HPDE6-E6E7 (cell line): ENCODE measurements at regions not wholly inside any gene's neighbourhood (a gene's known extent, or its start where the extent isn't known, plus 50 kb on each side); places are given as distances from the start of the nearest gene placed in this dataset.
"Not testable (repeated sequence)": the region's sequence is repeated elsewhere in the genome, so short reads cannot be mapped to it uniquely, and the experiment has no call there.

Experiments
- DNase-seq: peaks from one replicate; pipeline ENCODE4 v3.0.0; 2011; ENCODE audit warnings: missing footprints; ENCODE audit errors: extremely low spot score

GRCh38 chr11:116051494-116051893 is 547.3 kb upstream of the CADM1 start:
- no peak for DNase-seq

- no peak for DNase-seq
Observed at GRCh38 chr11:116049383-116049782, 545.2 kb upstream of the CADM1 start.

- no peak for DNase-seq
Observed at GRCh38 chr11:116046127-116046526, 541.9 kb upstream of the CADM1 start.

- no peak for DNase-seq
Observed at GRCh38 chr11:116044941-116045340, 540.7 kb upstream of the CADM1 start.

GRCh38 chr11:116044520-116044919 is 540.3 kb upstream of the CADM1 start:
- DNase-seq, result no peak

- DNase-seq, result no peak
Observed at GRCh38 chr11:116043857-116044256, 539.6 kb upstream of the CADM1 start.

- DNase-seq, result not testable (repeated sequence)
Observed at GRCh38 chr11:116043059-116043458, 538.8 kb upstream of the CADM1 start.

GRCh38 chr11:116042146-116042545 is 537.9 kb upstream of the CADM1 start:
- DNase-seq, result no peak

GRCh38 chr11:116037861-116038260 is 533.6 kb upstream of the CADM1 start:
- DNase-seq, result no peak

- no peak for DNase-seq
Observed at GRCh38 chr11:116035977-116036376, 531.8 kb upstream of the CADM1 start.

- no peak for DNase-seq
Observed at GRCh38 chr11:116033931-116034553, 529.8 kb upstream of the CADM1 start.

GRCh38 chr11:116030697-116031331 is 526.6 kb upstream of the CADM1 start:
- no peak for DNase-seq

- DNase-seq, result not testable (repeated sequence)
Observed at GRCh38 chr11:116028506-116028905, 524.3 kb upstream of the CADM1 start.

GRCh38 chr11:115999437-115999836 is 495.2 kb upstream of the CADM1 start:
- DNase-seq, result no peak

- DNase-seq, result no peak
Observed at GRCh38 chr11:115996808-115997188, 492.6 kb upstream of the CADM1 start.

GRCh38 chr11:115996125-115996807 is 492.1 kb upstream of the CADM1 start:
- DNase-seq, result no peak

- DNase-seq, result no peak
Observed at GRCh38 chr11:115993590-115993989, 489.4 kb upstream of the CADM1 start.

- no peak for DNase-seq
Observed at GRCh38 chr11:115990004-115990447, 485.8 kb upstream of the CADM1 start.

GRCh38 chr11:115985896-115986295 is 481.7 kb upstream of the CADM1 start:
- no peak for DNase-seq

GRCh38 chr11:115984228-115984627 is 480.0 kb upstream of the CADM1 start:
- no peak for DNase-seq

GRCh38 chr11:115982666-115983065 is 478.5 kb upstream of the CADM1 start:
- DNase-seq, result no peak

GRCh38 chr11:115981814-115982471 is 477.7 kb upstream of the CADM1 start:
- DNase-seq, result no peak

- no peak for DNase-seq
Observed at GRCh38 chr11:115981104-115981481, 476.9 kb upstream of the CADM1 start.
